DND-41 (cell line): ENCODE measurements at regions not wholly inside any gene's neighbourhood (a gene's known extent, or its start where the extent isn't known, plus 50 kb on each side); places are given as distances from the start of the nearest gene placed in this dataset.

Experiments used
- EZH2 ChIP-seq: IDR thresholded peaks from 3 replicates; pipeline ENCODE4 v1.6.1; 2012; ENCODE audit warnings: borderline replicate concordance, low read depth, mild to moderate bottlenecking, moderate library complexity, low read length, inconsistent platforms; ENCODE audit not compliant: severe bottlenecking
- TF ChIP-seq, protein P1 (sequence below): IDR thresholded peaks from 2 replicates; pipeline ENCODE4 v1.5.1; 2012; ENCODE audit warnings: borderline replicate concordance, low read length, moderate library complexity, mild to moderate bottlenecking; ENCODE audit not compliant: poor library complexity, severe bottlenecking; ENCODE audit errors: extremely low read depth

DNA sequence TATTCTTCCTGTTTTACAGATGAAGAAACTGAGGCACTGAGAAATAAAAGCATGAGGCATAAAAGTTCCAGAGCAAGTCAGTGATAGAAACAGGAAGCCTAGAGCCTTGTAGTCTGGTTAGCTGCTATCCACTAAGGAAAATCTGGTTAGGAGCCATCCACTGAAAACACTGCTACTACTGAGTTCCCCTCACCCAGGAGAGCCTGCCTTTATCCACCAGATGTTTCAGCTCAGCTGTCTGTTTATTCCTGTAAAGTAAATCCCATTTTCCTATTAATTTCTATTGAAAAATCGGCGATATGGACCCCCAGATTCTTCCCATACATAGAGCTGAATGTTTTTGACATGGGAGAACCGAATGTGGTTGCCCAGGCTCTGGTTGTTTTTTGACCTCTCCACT is 63.7 kb upstream of the LMO4 start:
- TF ChIP-seq, protein P1, sequence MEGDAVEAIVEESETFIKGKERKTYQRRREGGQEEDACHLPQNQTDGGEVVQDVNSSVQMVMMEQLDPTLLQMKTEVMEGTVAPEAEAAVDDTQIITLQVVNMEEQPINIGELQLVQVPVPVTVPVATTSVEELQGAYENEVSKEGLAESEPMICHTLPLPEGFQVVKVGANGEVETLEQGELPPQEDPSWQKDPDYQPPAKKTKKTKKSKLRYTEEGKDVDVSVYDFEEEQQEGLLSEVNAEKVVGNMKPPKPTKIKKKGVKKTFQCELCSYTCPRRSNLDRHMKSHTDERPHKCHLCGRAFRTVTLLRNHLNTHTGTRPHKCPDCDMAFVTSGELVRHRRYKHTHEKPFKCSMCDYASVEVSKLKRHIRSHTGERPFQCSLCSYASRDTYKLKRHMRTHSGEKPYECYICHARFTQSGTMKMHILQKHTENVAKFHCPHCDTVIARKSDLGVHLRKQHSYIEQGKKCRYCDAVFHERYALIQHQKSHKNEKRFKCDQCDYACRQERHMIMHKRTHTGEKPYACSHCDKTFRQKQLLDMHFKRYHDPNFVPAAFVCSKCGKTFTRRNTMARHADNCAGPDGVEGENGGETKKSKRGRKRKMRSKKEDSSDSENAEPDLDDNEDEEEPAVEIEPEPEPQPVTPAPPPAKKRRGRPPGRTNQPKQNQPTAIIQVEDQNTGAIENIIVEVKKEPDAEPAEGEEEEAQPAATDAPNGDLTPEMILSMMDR: no peak
- TF ChIP-seq EZH2: no peak
